ENCODE measurements at regions not wholly inside any gene's neighbourhood (a gene's known extent, or its start where the extent isn't known, plus 50 kb on each side); places are given as distances from the start of the nearest gene placed in this dataset.

GRCh38 chr10:28849821-28850220 lies 172.5 kb downstream of the BAMBI start:
- Histone ChIP-seq H3K4me3 (replicated peaks in 1 of 2; ENCODE audit: low read depth in 1 of 2, low read length in 2 of 2) (no peak overlapping the region), H3K27me3 (ENCODE audit: insufficient read depth, low read length) (no peaks in the 10 kb centered on the region), H2AFZ (ENCODE audit: low read depth, low read length, poor library complexity, severe bottlenecking) (no peak overlapping the region), H3K9me2 (ENCODE audit: insufficient read depth) (no peaks in the 10 kb centered on the region), H3K4me2 (ENCODE audit: low read length) (no peak overlapping the region), H3K4me1 (ENCODE audit: control insufficient read depth in 1 of 2, insufficient read depth in 2 of 2, low read length in 2 of 2) (no peaks in the 10 kb centered on the region), H4K20me1 (ENCODE audit: insufficient read depth) (no peaks in the 10 kb centered on the region), H3K79me2 (ENCODE audit: insufficient read depth, low read length) (no peaks in the 10 kb centered on the region), H3K9me3 (ENCODE audit: control insufficient read depth in 1 of 2, insufficient read depth in 1 of 2, low read depth in 1 of 2, low read length in 2 of 2) (peaks cover 0 to 3% of the 10 kb centered on the region in 2 experiments; a peak in 1 of 4 replicates), H3K36me3 (ENCODE audit: control insufficient read depth in 1 of 2, insufficient read depth in 2 of 2, low read length in 2 of 2) (no peaks in the 10 kb centered on the region), H3K9ac (ENCODE audit: low read length) (no peak overlapping the region), H3K27ac (ENCODE audit: low read depth, low read length) (no peak overlapping the region)
- TF ChIP-seq CEBPB (IDR thresholded peaks at IDR 0.05; ENCODE audit: low read depth) = no peak
- no peak for TF ChIP-seq FOSL1 (IDR thresholded peaks at IDR 0.05; ENCODE audit: low read depth)
- no peak for TF ChIP-seq CBX3 (IDR thresholded peaks at IDR 0.05; ENCODE audit: low read depth)
- no peak for TF ChIP-seq JUND (IDR thresholded peaks at IDR 0.05)
- no peak for TF ChIP-seq ZBTB33 (IDR thresholded peaks at IDR 0.05; ENCODE audit: extremely low read depth, insufficient replicate concordance, low read length)
- no peak for TF ChIP-seq EGR1 (IDR thresholded peaks at IDR 0.05; ENCODE audit: low read depth)
- no peak for TF ChIP-seq ZNF274 (IDR thresholded peaks at IDR 0.05; ENCODE audit: low read depth, low read length)
- no peak for TF ChIP-seq SRF (IDR thresholded peaks at IDR 0.05; ENCODE audit: low read depth)
- no peak for TF ChIP-seq EZH2phosphoT487 (IDR thresholded peaks at IDR 0.05; ENCODE audit: borderline replicate concordance)
- POLR2A ChIA-PET = no interaction called here
- intact Hi-C loops (cut with micrococcal nuclease) = no loop called here
- no TSS peak for BruUV-seq (replicated peaks)
- RAD21 ChIA-PET (ENCODE audit: low non-redundant PET in 1 of 2, low total read pairs in 2 of 2, uncharacterized antibody in 2 of 2, unreplicated experiment in 2 of 2) = no interaction called here
- CTCF ChIA-PET = no interaction called here
- ATAC-seq = no peak
- no peak for DNase-seq (ENCODE audit: low read depth, low spot score)

- no peak for ATAC-seq
- Histone ChIP-seq H4K20me1 (ENCODE audit: insufficient read depth) (no peaks in the 10 kb centered on the region), H3K4me2 (ENCODE audit: low read length) (no peak overlapping the region), H3K27ac (ENCODE audit: low read depth, low read length) (no peak overlapping the region), H2AFZ (ENCODE audit: low read depth, low read length, poor library complexity, severe bottlenecking) (no peak overlapping the region), H3K79me2 (ENCODE audit: insufficient read depth, low read length) (no peaks in the 10 kb centered on the region), H3K9me3 (ENCODE audit: control insufficient read depth in 1 of 2, insufficient read depth in 1 of 2, low read depth in 1 of 2, low read length in 2 of 2) (no peaks in the 10 kb centered on the region), H3K4me3 (replicated peaks in 1 of 2; ENCODE audit: low read depth in 1 of 2, low read length in 2 of 2) (no peak overlapping the region), H3K27me3 (ENCODE audit: insufficient read depth, low read length) (no peaks in the 10 kb centered on the region), H3K36me3 (ENCODE audit: control insufficient read depth in 1 of 2, insufficient read depth in 2 of 2, low read length in 2 of 2) (no peaks in the 10 kb centered on the region), H3K4me1 (ENCODE audit: control insufficient read depth in 1 of 2, insufficient read depth in 2 of 2, low read length in 2 of 2) (no peaks in the 10 kb centered on the region), H3K9ac (ENCODE audit: low read length) (no peak overlapping the region), H3K9me2 (ENCODE audit: insufficient read depth) (no peaks in the 10 kb centered on the region)
- intact Hi-C loops (cut with micrococcal nuclease) = no loop called here
- POLR2A ChIA-PET = no interaction called here
- TF ChIP-seq POLR2AphosphoS5 (IDR thresholded peaks at IDR 0.05; ENCODE audit: low read depth, low read length) = no peak
- no peak for DNase-seq (ENCODE audit: low read depth, low spot score)
- CTCF ChIA-PET = no interaction called here
- no TSS peak for BruUV-seq (replicated peaks)
- RAD21 ChIA-PET (ENCODE audit: low non-redundant PET in 1 of 2, low total read pairs in 2 of 2, uncharacterized antibody in 2 of 2, unreplicated experiment in 2 of 2) = no interaction called here
Measured at GRCh38 chr10:28850784-28851183, 173.5 kb downstream of the BAMBI start.

Data from HCT116 (cell line).